HCT116 (cell line): ENCODE measurements at regions not wholly inside any gene's neighbourhood (a gene's known extent, or its start where the extent isn't known, plus 50 kb on each side); places are given as distances from the start of the nearest gene placed in this dataset.

Experiments
- ATAC-seq: fragments of 200-7000 bp; cut with Tn5 transposase; 2 replicates; pipeline ENCODE4 v1.9.1; 2020; ENCODE audit warnings: mild to moderate bottlenecking, moderate library complexity
- BruUV-seq: library from RNA; stranded (reverse); fragments of 400-500 nt; replicated peaks from 2 replicates; lab custom pipeline; 2021; lab: Mats Ljungman, UMichigan
- CTCF ChIA-PET: fragments of 300-600 bp; sonication (Branson Sonifier 250); formaldehyde crosslinking; loops from one replicate; lab custom pipeline; 2021; ENCODE audit warnings: antibody characterized with exemption; lab: Charles Lee
- POLR2A ChIA-PET: fragments of 300-600, 350-600 bp; sonication (Branson Sonifier 250); formaldehyde crosslinking; loops from one replicate; lab custom pipeline; 2021; ENCODE audit warnings: antibody characterized with exemption; lab: Charles Lee
- RAD21 ChIA-PET, 2 experiments: fragments of 300-600 bp; sonication (Branson Sonifier 250); formaldehyde crosslinking; loops; one replicate each; lab custom pipeline; 2023; ENCODE audit warnings: low total read pairs in 2 of 2; ENCODE audit not compliant: uncharacterized antibody in 2 of 2, unreplicated experiment in 2 of 2, low non-redundant PET in 1 of 2; lab: Charles Lee
- DNase-seq: peaks from one replicate; pipeline ENCODE4 v3.0.0-alpha.2; 2010; ENCODE audit warnings: low read depth, low spot score
- H2AFZ ChIP-seq: fragments of 200-600 bp; shearing (Covaris generic), sonication (generic); 2 replicates; pipeline ENCODE4 v1.6.1; 2017; ENCODE audit warnings: low read depth, mixed run types, mixed read lengths, antibody characterized with exemption, low read length; ENCODE audit not compliant: poor library complexity, severe bottlenecking
- H3K27ac ChIP-seq: 2 replicates; pipeline ENCODE4 v1.5.1; 2012; ENCODE audit warnings: low read depth, low read length
- H3K27me3 ChIP-seq: fragments of 200-600 bp; sonication (generic); 2 replicates; pipeline ENCODE4 v1.6.1; 2016; ENCODE audit warnings: mixed run types, low read length, mixed read lengths; ENCODE audit not compliant: insufficient read depth
- H3K36me3 ChIP-seq, 2 experiments: fragments of 200-500 bp in 1 of 2; fragments of 200-600 bp in 1 of 2; sonication (Bioruptor generic) in 1 of 2; sonication (generic) in 1 of 2; 2 replicates each; pipeline versions ENCODE4 v1.5.1 to v1.6.1; 2014 to 2016; ENCODE audit warnings: low read length in 2 of 2, inconsistent platforms in 1 of 2, mixed read lengths in 1 of 2, mixed run types in 1 of 2; ENCODE audit not compliant: insufficient read depth in 2 of 2, control insufficient read depth in 1 of 2
- H3K4me1 ChIP-seq, 2 experiments: fragments of 200-600 bp in 1 of 2; sonication (generic) in 1 of 2; 2 replicates each; pipeline versions ENCODE4 v1.5.1 to v1.6.1; 2012 to 2017; ENCODE audit warnings: low read length in 2 of 2, inconsistent platforms in 1 of 2, mild to moderate bottlenecking in 1 of 2, mixed read lengths in 1 of 2, mixed run types in 1 of 2, moderate library complexity in 1 of 2; ENCODE audit not compliant: insufficient read depth in 2 of 2, control insufficient read depth in 1 of 2
- H3K4me2 ChIP-seq: fragments of 200-600 bp; sonication (generic); 2 replicates; pipeline ENCODE4 v1.6.1; 2017; ENCODE audit warnings: mixed run types, low read length, mixed read lengths
- H3K4me3 ChIP-seq, 2 experiments: fragments of 200-600 bp in 1 of 2; sonication (generic) in 1 of 2; replicated peaks in 1 of 2; 2 replicates each; pipeline ENCODE4 v1.5.1; 2011 to 2016; ENCODE audit warnings: low read length in 2 of 2, control low read depth in 1 of 2, low read depth in 1 of 2, mild to moderate bottlenecking in 1 of 2, mixed read lengths in 1 of 2, mixed run types in 1 of 2
- H3K79me2 ChIP-seq: fragments of 200-600 bp; sonication (generic); 2 replicates; pipeline ENCODE4 v1.6.1; 2017; ENCODE audit warnings: mild to moderate bottlenecking, mixed run types, low read length, moderate library complexity, mixed read lengths; ENCODE audit not compliant: insufficient read depth
- H3K9ac ChIP-seq: fragments of 200-600 bp; sonication (generic); 2 replicates; pipeline ENCODE4 v1.6.1; 2016; ENCODE audit warnings: low read length, mixed read lengths
- H3K9me2 ChIP-seq: fragments of 200-600 bp; sonication (generic), shearing (Covaris generic); 2 replicates; pipeline ENCODE4 v1.6.1; 2017; ENCODE audit warnings: mixed run types, mild to moderate bottlenecking, moderate library complexity; ENCODE audit not compliant: insufficient read depth
- H3K9me3 ChIP-seq, 2 experiments: fragments of 200-500 bp in 1 of 2; fragments of 200-600 bp in 1 of 2; sonication (Bioruptor generic) in 1 of 2; sonication (generic) in 1 of 2; 2 replicates each; pipeline ENCODE4 v1.6.1; 2014 to 2017; ENCODE audit warnings: low read length in 2 of 2, mixed read lengths in 2 of 2, inconsistent platforms in 1 of 2, low read depth in 1 of 2, mild to moderate bottlenecking in 1 of 2, mixed run types in 1 of 2, moderate library complexity in 1 of 2; ENCODE audit not compliant: control insufficient read depth in 1 of 2, insufficient read depth in 1 of 2
- H4K20me1 ChIP-seq: fragments of 200-600 bp; sonication (generic), shearing (Covaris generic); 2 replicates; pipeline ENCODE4 v1.6.1; 2017; ENCODE audit warnings: mixed run types, mild to moderate bottlenecking, moderate library complexity; ENCODE audit not compliant: insufficient read depth
- CBX3 ChIP-seq: IDR thresholded peaks from 2 replicates; pipeline ENCODE4 v1.6.1; 2012; ENCODE audit warnings: low read depth
- CEBPB ChIP-seq: IDR thresholded peaks from 2 replicates; pipeline ENCODE4 v1.6.1; 2012; ENCODE audit warnings: low read depth
- CTCF ChIP-seq, 3 experiments: fragments of 200-600 bp in 1 of 3; sonication (generic) in 1 of 3; IDR thresholded peaks in 2 of 3; conservative IDR thresholded peaks in 1 of 3; 2 replicates each; pipeline ENCODE4 v1.5.1; 2012 to 2017; ENCODE audit warnings: low read depth in 2 of 3, low read length in 2 of 3, antibody characterized with exemption in 1 of 3, borderline replicate concordance in 1 of 3, control low read depth in 1 of 3, mild to moderate bottlenecking in 1 of 3, mixed read lengths in 1 of 3, mixed run types in 1 of 3, moderate library complexity in 1 of 3; ENCODE audit not compliant: insufficient read depth in 1 of 3
- FOSL1 ChIP-seq: IDR thresholded peaks from 2 replicates; pipeline ENCODE4 v1.6.1; 2012; ENCODE audit warnings: low read depth
- JUND ChIP-seq: IDR thresholded peaks from 2 replicates; pipeline ENCODE4 v1.6.1; 2012
- MAX ChIP-seq: IDR thresholded peaks from 2 replicates; pipeline ENCODE4 v1.6.1; 2012
- POLR2AphosphoS5 ChIP-seq: IDR thresholded peaks from 2 replicates; pipeline ENCODE4 v1.6.1; 2011; ENCODE audit warnings: mild to moderate bottlenecking, low read depth, low read length, moderate library complexity
- RAD21 ChIP-seq: IDR thresholded peaks from 2 replicates; pipeline ENCODE4 v1.6.1; 2012; ENCODE audit warnings: low read depth, mild to moderate bottlenecking
- SIN3A ChIP-seq: IDR thresholded peaks from 2 replicates; pipeline ENCODE4 v1.6.1; 2012; ENCODE audit warnings: low read depth
- SP1 ChIP-seq: IDR thresholded peaks from 2 replicates; pipeline ENCODE4 v1.6.1; 2012; ENCODE audit warnings: low read depth
- SRF ChIP-seq: IDR thresholded peaks from 2 replicates; pipeline ENCODE4 v1.6.1; 2012; ENCODE audit warnings: low read depth
- TCF7L2 ChIP-seq: IDR thresholded peaks from 2 replicates; pipeline ENCODE4 v1.7.0; 2011; ENCODE audit warnings: borderline replicate concordance, inconsistent platforms; ENCODE audit not compliant: insufficient read depth, insufficient read length; ENCODE audit errors: extremely low read depth
- YY1 ChIP-seq: IDR thresholded peaks from 2 replicates; pipeline ENCODE4 v1.6.1; 2011; ENCODE audit warnings: low read length, low read depth, moderate library complexity, mild to moderate bottlenecking; ENCODE audit not compliant: insufficient replicate concordance; ENCODE audit errors: extremely low read depth
- ZBTB33 ChIP-seq: IDR thresholded peaks from 2 replicates; pipeline ENCODE4 v1.6.1; 2011; ENCODE audit warnings: mild to moderate bottlenecking, low read length, moderate library complexity; ENCODE audit not compliant: insufficient replicate concordance; ENCODE audit errors: extremely low read depth
- ZFX ChIP-seq: fragments of 450-650 bp; IDR thresholded peaks from 2 replicates; pipeline ENCODE4 v1.6.1; 2017
- intact Hi-C: fragments of 100-400 bp; cut with micrococcal nuclease; formaldehyde crosslinking; loops from 2 replicates; pipeline ENCODE4 v1.10.0; 2022

- no peak overlapping the region for H3K9ac ChIP-seq
- H4K20me1 ChIP-seq, result no peaks in the 10 kb centered on the region
- H3K4me3 ChIP-seq, result no peak overlapping the region
- H3K4me2 ChIP-seq, result peak overlapping the region; percentile 12
- ATAC-seq (peak; percentile 55; the same call in 1 of the 2 replicates), DNase-seq (peak; percentile 12)
- H3K9me2 ChIP-seq, result no peaks in the 10 kb centered on the region
- no peaks in the 10 kb centered on the region for H3K79me2 ChIP-seq
- no peaks in the 10 kb centered on the region for H3K9me3 ChIP-seq
- ChIA-PET CTCF (interaction anchor here (1.2 kb wide), 1 partner anchor 77 kb away, joined by 3 read pairs; no protein-coding TSS in a partner anchor), POLR2A (no interaction called here), RAD21 (interaction anchor here in 1 of 2 experiments (0.7 kb wide), 1 partner anchor 88 kb away, joined by 3 read pairs; no protein-coding TSS in a partner anchor)
- H3K4me1 ChIP-seq, result peaks cover 0 to 16% of the 10 kb centered on the region in 2 experiments; a peak in 1 of 4 replicates
- H3K36me3 ChIP-seq, result no peaks in the 10 kb centered on the region
- no peak overlapping the region for H2AFZ ChIP-seq
- H3K27me3 ChIP-seq, result no peaks in the 10 kb centered on the region
- intact Hi-C loops, result no loop called here
- no TSS peak for BruUV-seq
- TF ChIP-seq FOSL1, result peak; percentile 13; the same call in 1 of the 2 replicates
- no peak for TF ChIP-seq SIN3A
- no peak for TF ChIP-seq SRF
- peak; percentile 16; the same call in 1 of the 2 replicates for TF ChIP-seq SP1
- TF ChIP-seq CEBPB, result peak; percentile 42; the same call in 1 of the 2 replicates
- H3K27ac ChIP-seq, result no peak overlapping the region
These were observed 207.3 kb upstream of the POT1 start for GRCh38 chr7:125136755-125137532.

GRCh38 chr7:125136341-125136740, 206.7 kb upstream of the POT1 start:
- Histone ChIP-seq H2AFZ (peak overlapping the region; percentile 45), H3K4me3 (no peak overlapping the region), H3K9me2 (no peaks in the 10 kb centered on the region), H3K4me2 (peak overlapping the region; percentile 12), H3K36me3 (no peaks in the 10 kb centered on the region), H3K79me2 (no peaks in the 10 kb centered on the region), H3K9me3 (no peaks in the 10 kb centered on the region), H3K9ac (no peak overlapping the region), H3K27me3 (no peaks in the 10 kb centered on the region), H3K4me1 (peaks cover 0 to 16% of the 10 kb centered on the region in 2 experiments; a peak in 1 of 4 replicates), H4K20me1 (no peaks in the 10 kb centered on the region), H3K27ac (no peak overlapping the region)
- no TSS peak for BruUV-seq
- intact Hi-C loops, result no loop called here
- DNase-seq, result peak; percentile 32
- ChIA-PET POLR2A (no interaction called here), CTCF (interaction anchor here (1.2 kb wide), 1 partner anchor 76 kb away, joined by 3 read pairs; no protein-coding TSS in a partner anchor), RAD21 (no interaction called here)
- peak; percentile 72 for ATAC-seq
- TF ChIP-seq FOSL1 (no peak), JUND (no peak), ZFX (no peak), SIN3A (no peak), CBX3 (no peak), CEBPB (no peak), TCF7L2 (no peak), MAX (no peak), ZBTB33 (no peak), POLR2AphosphoS5 (no peak), YY1 (no peak), RAD21 (no peak), CTCF (IDR thresholded peaks at IDR 0.05 in 2 of 3, conservative IDR thresholded peaks at IDR 0.05 in 1 of 3; ENCODE audit: borderline replicate concordance in 1 of 3, insufficient read depth in 1 of 3, low read depth in 2 of 3, low read length in 2 of 3) (no peak)
